IPS-NIHi11 (cell line): ENCODE measurements at regions not wholly inside any gene's neighbourhood (a gene's known extent, or its start where the extent isn't known, plus 50 kb on each side); places are given as distances from the start of the nearest gene placed in this dataset.
"Not testable (repeated sequence)": the region's sequence is repeated elsewhere in the genome, so short reads cannot be mapped to it uniquely, and the experiment has no call there.

Source experiments
- DNase-seq: peaks from one replicate; pipeline ENCODE4 v3.0.0; 2012; ENCODE audit warnings: mixed read lengths, low spot score

GRCh38 chr2:239866350-239866749 is 158.8 kb downstream of the NDUFA10 start:
- no peak for DNase-seq

- not testable (repeated sequence) for DNase-seq
These were observed 159.3 kb downstream of the NDUFA10 start for GRCh38 chr2:239865856-239866255.

- no peak for DNase-seq
These were observed 160.0 kb downstream of the NDUFA10 start for GRCh38 chr2:239865059-239865639.

- DNase-seq, result no peak
These were observed 160.7 kb downstream of the NDUFA10 start for GRCh38 chr2:239864247-239865058.

- no peak for DNase-seq
These were observed 162.5 kb downstream of the NDUFA10 start for GRCh38 chr2:239862613-239863012.

GRCh38 chr2:239858179-239858578 is 167.0 kb downstream of the NDUFA10 start:
- no peak for DNase-seq

GRCh38 chr2:239857591-239857990 is 167.6 kb downstream of the NDUFA10 start:
- no peak for DNase-seq

GRCh38 chr2:239856620-239857285 is 168.4 kb downstream of the NDUFA10 start:
- DNase-seq, result no peak

GRCh38 chr2:239855863-239856587 is 169.1 kb downstream of the NDUFA10 start:
- DNase-seq, result no peak

GRCh38 chr2:239854596-239854995 is 170.5 kb downstream of the NDUFA10 start:
- no peak for DNase-seq

GRCh38 chr2:239853706-239854327 is 171.3 kb downstream of the NDUFA10 start:
- DNase-seq, result no peak

GRCh38 chr2:239853121-239853520 is 172.0 kb downstream of the NDUFA10 start:
- no peak for DNase-seq

GRCh38 chr2:239852272-239852671 is 172.9 kb downstream of the NDUFA10 start:
- no peak for DNase-seq

- DNase-seq, result no peak
These were observed 178.1 kb downstream of the NDUFA10 start for GRCh38 chr2:239846789-239847676.

GRCh38 chr2:239845968-239846367 is 179.2 kb downstream of the NDUFA10 start:
- DNase-seq, result no peak

- no peak for DNase-seq
These were observed 185.8 kb downstream of the NDUFA10 start for GRCh38 chr2:239839306-239839705.

GRCh38 chr2:239836021-239836765 is 188.9 kb downstream of the NDUFA10 start:
- DNase-seq, result no peak

- DNase-seq, result no peak
These were observed 190.1 kb downstream of the NDUFA10 start for GRCh38 chr2:239835056-239835455.

- no peak for DNase-seq
These were observed 191.0 kb downstream of the NDUFA10 start for GRCh38 chr2:239834143-239834542.
